ENCODE measurements at regions not wholly inside any gene's neighbourhood (a gene's known extent, or its start where the extent isn't known, plus 50 kb on each side); places are given as distances from the start of the nearest gene placed in this dataset.
"Not testable (repeated sequence)": the region's sequence is repeated elsewhere in the genome, so short reads cannot be mapped to it uniquely, and the experiment has no call there.

GRCh38 chr7:76924756-76925155, 107.4 kb downstream of the SPDYE17 start:
- DNase-seq, result not testable (repeated sequence)

DNA sequence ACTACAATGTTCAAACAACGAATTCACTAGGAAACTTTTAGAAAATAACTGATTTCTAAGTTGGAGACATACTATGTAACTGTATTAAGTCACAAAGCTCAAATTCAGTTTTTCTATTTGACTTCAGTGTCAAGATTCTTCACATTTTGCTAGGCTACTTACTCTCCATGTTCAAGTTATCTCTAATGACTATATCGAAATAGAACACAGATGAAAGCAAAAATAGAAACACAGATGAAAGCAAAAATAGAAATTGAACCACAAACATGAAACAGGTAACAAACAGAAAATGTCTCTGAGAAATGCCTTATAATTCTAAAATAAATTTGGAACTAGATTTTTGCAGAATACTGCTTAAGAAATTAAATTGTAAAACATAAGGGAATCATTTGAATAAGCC, 113.5 kb downstream of the SPDYE17 start:
- DNase-seq, result not testable (repeated sequence)

- not testable (repeated sequence) for DNase-seq
Measured at GRCh38 chr7:76914361-76914760, 117.8 kb downstream of the SPDYE17 start.

DNA sequence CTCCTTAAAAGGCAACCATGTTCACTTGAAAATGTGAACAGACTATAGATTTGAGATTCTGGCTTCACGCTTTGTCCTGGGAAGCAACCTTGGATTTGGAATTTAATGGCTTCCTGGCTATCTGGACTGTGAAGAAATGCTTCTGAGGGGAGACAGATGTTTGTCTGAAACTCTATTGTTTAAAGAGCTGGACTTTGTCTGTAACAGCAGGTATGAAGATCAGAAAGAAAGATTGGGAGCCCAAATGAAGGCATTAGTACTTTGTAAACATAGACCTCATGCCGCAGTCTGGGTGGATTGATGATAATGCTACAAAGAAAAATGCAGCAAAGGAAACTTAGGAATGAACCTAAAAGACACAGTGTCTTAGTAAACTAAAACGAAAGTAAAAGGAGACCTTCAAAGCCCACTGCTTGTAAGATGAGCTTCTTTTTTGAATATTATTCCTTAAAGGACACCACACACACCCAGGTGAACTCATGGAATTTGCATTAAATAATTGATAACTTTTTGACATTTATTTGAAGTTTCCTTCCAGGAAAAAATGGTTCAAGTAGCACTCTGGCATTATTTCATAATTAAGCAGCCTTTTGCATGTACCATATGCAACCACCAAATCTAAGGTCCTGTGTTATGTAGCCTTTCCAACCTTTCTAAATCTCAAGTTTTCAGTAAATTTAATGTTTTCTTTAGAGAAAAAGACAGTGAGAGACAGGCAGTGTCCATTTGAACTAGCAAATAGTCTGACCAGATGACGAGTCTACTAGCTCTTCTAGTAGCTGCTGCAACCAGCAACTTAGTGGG, 119.9 kb downstream of the SPDYE17 start:
- DNase-seq, result not testable (repeated sequence)

DNA sequence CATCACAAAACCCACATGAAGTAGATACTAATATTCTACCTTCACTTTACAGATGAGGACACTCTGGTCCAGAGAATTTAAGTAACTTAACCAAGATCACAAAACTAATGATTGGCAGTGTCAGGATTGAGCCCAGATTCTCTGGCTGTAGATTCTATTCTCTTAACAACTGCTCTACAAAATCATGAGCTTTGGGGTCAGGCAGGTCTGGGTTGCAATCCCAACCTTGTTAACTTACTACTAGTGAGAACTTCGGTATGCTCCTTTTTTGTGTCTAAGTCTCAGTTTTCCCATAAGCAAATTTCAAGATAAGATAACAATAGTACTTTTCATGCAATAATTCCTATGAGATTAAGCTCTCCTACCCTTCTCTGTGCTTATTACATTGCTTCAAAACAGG, 127.5 kb downstream of the SPDYE17 start:
- DNase-seq, result not testable (repeated sequence)

DNA sequence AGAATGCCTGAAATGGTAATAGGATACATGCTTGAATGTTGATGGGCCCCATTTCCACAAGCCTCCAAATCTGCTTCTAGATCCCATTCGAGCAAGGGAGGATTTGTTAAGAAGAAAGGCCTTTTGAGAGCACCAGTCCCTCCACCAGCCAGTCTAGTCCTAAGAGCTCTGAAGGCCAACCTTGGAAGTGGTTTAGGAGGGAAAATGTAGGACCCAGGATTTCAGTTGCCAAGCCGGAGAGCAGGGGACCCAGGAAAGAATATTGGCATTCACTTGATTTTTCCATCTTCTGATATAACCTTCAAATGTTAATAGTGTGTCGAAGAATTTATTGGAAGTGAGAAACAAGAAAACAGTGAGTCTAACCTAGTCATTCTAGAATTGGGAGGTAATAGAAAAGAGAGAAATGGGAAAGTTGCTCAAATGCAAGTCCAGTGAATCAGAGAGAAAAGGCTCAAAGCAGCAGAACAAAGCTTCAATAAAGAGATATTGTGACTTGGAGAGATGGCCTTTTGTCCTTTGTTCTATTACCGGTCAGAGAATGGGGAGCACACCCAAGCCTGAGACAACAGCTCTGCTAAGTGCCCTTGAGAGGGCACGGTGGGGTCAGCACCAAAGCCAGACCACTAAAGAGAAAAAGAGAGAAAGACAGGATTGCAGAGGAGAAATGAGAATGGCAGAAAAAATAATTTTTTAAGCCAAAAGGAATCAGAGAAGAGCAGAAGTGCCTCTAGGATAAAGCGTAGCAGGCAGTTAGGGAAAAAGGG, 130.0 kb downstream of the SPDYE17 start:
- not testable (repeated sequence) for DNase-seq

- DNase-seq, result not testable (repeated sequence)
Measured at GRCh38 chr7:76898807-76899206, 133.4 kb downstream of the SPDYE17 start.

DNA sequence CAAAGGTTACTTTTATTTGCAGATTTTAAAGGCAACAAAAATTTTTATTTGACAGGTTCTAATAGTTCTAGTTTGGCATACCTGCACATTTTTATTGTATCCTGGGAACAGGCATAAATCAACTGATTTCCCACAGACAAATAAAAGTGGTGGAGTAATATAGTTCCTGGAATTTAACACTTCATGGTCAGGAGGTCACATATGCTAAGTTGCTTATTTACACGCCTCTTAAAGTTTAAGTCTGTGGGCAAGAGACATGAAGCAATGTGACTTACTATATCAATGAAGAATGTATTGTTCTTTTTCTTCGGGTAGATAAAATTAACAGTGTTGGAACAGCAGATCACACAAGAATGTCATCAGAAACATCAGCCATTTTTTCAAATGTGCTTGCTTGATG, 135.2 kb downstream of the SPDYE17 start:
- DNase-seq, result not testable (repeated sequence)

DNA sequence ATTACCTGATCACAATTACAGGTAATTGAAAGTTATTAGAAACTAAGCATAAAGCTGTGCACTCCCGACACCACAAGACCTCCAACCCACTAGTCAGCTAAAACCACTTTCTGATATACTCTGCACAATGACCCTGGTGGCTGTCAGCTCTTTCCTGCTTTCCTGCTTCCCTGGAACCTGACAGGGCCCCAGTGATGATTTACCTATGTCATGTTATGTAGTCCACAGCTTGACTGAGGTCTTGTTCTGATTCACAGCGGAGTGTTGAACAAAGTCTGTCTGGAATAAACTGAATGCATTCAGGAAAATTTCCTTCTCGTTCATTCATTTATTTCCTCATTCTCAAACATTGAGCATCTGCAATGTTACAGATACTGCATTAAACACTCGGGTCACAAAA, 136.5 kb downstream of the SPDYE17 start:
- not testable (repeated sequence) for DNase-seq

DNA sequence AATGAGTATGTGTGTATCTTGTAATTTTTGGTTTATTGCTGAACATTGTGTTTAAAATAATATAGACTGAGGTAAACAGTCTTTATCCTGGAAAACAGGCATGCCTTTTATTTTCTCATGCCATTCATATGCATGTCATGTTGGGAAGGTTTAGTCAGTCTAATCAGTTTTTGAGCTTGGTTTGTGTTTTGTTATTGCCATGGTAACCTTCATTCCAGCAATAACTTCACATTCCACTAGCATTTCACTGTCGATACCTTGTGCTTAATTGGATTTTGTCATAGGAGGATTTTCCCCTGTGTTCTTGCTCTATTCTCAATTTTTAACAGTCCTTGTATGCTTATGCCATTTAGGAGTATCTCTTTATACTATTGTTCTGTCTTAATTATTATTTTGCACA, 140.4 kb downstream of the SPDYE17 start:
- DNase-seq, result not testable (repeated sequence)

DNA sequence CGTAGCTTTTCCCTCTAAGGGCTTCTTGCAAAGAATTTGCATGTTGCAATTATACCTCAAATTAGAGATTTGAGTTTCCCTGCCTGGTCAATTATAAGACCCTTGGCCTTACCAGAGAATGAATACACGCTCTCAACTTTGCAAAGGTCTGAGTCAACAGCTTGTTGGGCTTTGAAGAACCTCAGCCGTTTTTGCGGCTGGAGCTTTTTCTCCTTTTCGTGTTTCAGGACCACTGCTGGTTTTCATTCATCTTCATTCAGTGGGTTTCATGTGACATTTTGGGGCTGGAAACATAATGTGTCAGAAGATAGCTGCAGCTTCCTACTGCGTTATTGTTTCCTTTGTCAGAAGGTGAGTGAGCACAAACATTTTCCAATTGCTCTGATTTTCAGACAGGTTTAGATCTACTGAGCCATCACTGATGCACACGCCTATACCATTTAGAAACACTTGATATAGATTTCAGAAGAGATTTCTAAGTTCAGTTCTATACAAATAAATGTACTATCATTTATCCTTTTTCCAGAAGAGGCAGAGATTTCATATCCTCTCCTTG, 152.3 kb downstream of the SPDYE17 start:
- DNase-seq, result not testable (repeated sequence)

- not testable (repeated sequence) for DNase-seq
Measured at GRCh38 chr7:76875760-76876159, 156.4 kb downstream of the SPDYE17 start.

DNA sequence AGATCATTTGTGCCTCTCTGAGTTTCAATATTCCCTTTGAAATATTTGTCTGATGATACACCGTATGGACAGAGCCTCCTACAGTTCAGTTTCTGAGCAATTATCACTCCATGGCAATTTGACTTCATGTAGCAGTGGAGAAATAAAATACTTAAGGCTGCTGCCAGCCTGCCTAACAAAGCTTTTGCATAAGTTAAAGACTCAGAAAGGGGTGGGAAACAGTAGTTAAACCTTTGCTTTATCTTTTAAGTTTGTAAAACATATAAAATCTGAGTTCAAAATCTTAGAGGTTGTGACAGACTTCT, 161.7 kb downstream of the SPDYE17 start:
- not testable (repeated sequence) for DNase-seq

DNA sequence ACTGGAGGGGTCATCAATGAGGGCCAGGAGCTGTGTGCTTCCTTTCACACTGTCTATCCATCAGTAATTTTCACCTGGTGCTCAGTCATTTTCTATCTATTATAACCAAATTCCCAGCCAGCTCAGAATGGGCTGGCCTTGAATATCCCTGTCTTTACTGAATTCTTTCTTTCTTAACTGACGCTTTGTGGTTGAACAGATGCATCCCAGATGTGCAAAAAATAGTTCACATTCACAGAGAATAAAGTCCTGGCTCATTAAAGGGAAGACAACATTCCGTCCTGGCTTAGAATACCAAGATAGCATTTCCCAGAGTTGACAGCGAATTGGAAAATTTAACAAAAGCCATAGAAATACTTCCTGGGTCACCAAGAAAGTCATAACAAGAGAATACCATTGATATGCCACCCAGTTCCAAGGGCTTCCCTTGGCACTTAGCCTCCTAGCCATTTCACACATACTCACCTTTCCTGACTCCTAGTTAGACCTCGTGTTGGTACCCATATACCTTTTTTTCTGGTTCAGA, 164.7 kb downstream of the SPDYE17 start:
- not testable (repeated sequence) for DNase-seq

GRCh38 chr7:76863150-76863773, 168.9 kb downstream of the SPDYE17 start:
- not testable (repeated sequence) for DNase-seq

- not testable (repeated sequence) for DNase-seq
Measured at GRCh38 chr7:76862241-76862640, 169.9 kb downstream of the SPDYE17 start.

DNA sequence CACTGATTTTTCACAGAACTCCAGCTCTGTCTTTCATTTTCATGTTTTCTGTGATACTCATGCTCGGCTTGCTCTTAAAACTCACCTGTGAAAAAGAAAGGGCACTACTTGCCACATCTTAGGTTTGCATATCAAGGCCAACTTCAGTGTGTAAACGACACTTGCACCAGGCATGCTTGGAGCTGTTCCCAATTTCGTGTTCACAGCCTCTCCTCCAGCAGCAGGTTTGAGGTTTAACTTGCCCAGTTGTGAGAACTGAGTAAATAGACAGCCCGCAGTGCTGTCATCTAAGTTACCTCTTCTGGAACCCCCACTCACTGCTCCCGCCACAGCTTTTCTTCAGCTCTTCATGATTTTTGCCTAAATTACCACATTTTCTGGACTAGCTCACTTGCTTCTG, 172.2 kb downstream of the SPDYE17 start:
- not testable (repeated sequence) for DNase-seq

GRCh38 chr7:76854631-76855030, 177.5 kb downstream of the SPDYE17 start:
- DNase-seq, result not testable (repeated sequence)

- DNase-seq, result not testable (repeated sequence)
Measured at GRCh38 chr7:76852787-76853584, 179.2 kb downstream of the SPDYE17 start.

DNA sequence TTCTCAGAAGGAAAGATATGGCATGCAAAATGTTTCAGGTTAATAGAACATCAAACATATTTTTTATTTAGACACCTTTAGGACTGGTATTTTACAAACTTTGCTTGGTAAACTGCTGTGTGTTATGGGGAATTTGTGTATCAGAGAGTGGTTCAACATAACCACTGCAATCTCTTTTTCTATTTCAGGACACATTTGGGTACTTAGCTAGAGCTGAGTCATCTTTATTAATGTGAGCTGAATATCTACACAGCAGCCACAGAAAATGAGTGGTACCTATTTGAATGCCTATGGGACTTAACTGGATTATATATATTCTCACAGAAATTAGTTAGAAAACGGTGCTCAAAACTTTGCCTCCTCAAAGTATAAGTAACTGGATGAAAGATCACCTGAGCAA, 179.8 kb downstream of the SPDYE17 start:
- DNase-seq, result not testable (repeated sequence)

- DNase-seq, result not testable (repeated sequence)
Measured at GRCh38 chr7:76851617-76852016, 180.5 kb downstream of the SPDYE17 start.
